ENCODE measurements at regions not wholly inside any gene's neighbourhood (a gene's known extent, or its start where the extent isn't known, plus 50 kb on each side); places are given as distances from the start of the nearest gene placed in this dataset.

GRCh38 chr22:22414266-22414665 is 94.3 kb downstream of the ZNF280B start:
- no peak for TF ChIP-seq EP300 (IDR thresholded peaks at IDR 0.05; ENCODE audit: low read depth)
- no peak for TF ChIP-seq POLR2A (IDR thresholded peaks at IDR 0.05)

All from transverse colon (tissue), 1 donor.